Naive thymus-derived CD4-positive, alpha-beta T cell (primary cell): ENCODE measurements at regions not wholly inside any gene's neighbourhood (a gene's known extent, or its start where the extent isn't known, plus 50 kb on each side); places are given as distances from the start of the nearest gene placed in this dataset.
"Not testable (repeated sequence)": the region's sequence is repeated elsewhere in the genome, so short reads cannot be mapped to it uniquely, and the experiment has no call there.

Experiments used
- ATAC-seq: fragments of 150-1000 bp; cut with Tn5 transposase; 2 replicates; pipeline ENCODE4 v1.10.0; 2021; ENCODE audit warnings: mild to moderate bottlenecking, moderate library complexity
- CTCF ChIA-PET: fragments of 350-600 bp; sonication (Branson Sonifier 250); formaldehyde crosslinking; loops from one replicate; lab custom pipeline; 2021; ENCODE audit warnings: antibody characterized with exemption; lab: Charles Lee
- POLR2A ChIA-PET: fragments of 350-600 bp; sonication (Branson Sonifier 250); formaldehyde crosslinking; loops from one replicate; lab custom pipeline; 2021; ENCODE audit warnings: antibody characterized with exemption, inconsistent platforms; lab: Charles Lee
- DNase-seq, 9 donors: peaks; one replicate each; pipeline versions ENCODE4 v3.0.0 to v3.0.0-alpha.2; 2020 to 2022; ENCODE audit warnings: mixed read lengths in 1 of 9
- H3K27ac ChIP-seq: one replicate; pipeline ENCODE4 v1.7.0; 2013; ENCODE audit warnings: mild to moderate bottlenecking, low read depth, low read length, moderate library complexity
- H3K27me3 ChIP-seq, 2 donors: one replicate each; pipeline ENCODE4 v1.7.0; 2013; ENCODE audit warnings: low read length in 2 of 2, mild to moderate bottlenecking in 2 of 2, moderate library complexity in 2 of 2; ENCODE audit not compliant: control insufficient read depth in 2 of 2, insufficient read depth in 2 of 2
- H3K36me3 ChIP-seq, 3 experiments: 1 replicate in 2 of 3; 2 replicates in 1 of 3; pipeline ENCODE4 v1.7.0; 2013; ENCODE audit warnings: low read length in 3 of 3, mild to moderate bottlenecking in 3 of 3, moderate library complexity in 1 of 3; ENCODE audit not compliant: insufficient read depth in 3 of 3, control insufficient read depth in 2 of 3
- H3K4me1 ChIP-seq, 2 donors: one replicate each; pipeline ENCODE4 v1.7.0; 2013; ENCODE audit warnings: low read length in 2 of 2, mild to moderate bottlenecking in 2 of 2, moderate library complexity in 1 of 2; ENCODE audit not compliant: control insufficient read depth in 2 of 2, insufficient read depth in 2 of 2
- H3K4me3 ChIP-seq: 2 replicates; pipeline ENCODE4 v1.7.0; 2013; ENCODE audit warnings: mild to moderate bottlenecking, low read length
- H3K9me3 ChIP-seq, 3 experiments: 1 replicate in 2 of 3; 2 replicates in 1 of 3; pipeline ENCODE4 v1.7.0; 2013; ENCODE audit warnings: low read length in 3 of 3; ENCODE audit not compliant: control insufficient read depth in 2 of 3
- H3K27ac Mint-ChIP-seq, 9 donors: one replicate each; pipeline ENCODE4 v1.8.0; 2020 to 2022; ENCODE audit warnings: mixed read lengths in 9 of 9, mild to moderate bottlenecking in 8 of 9, moderate library complexity in 5 of 9, inconsistent platforms in 2 of 9
- H3K27me3 Mint-ChIP-seq, 5 donors: one replicate each; pipeline ENCODE4 v1.8.0; 2021 to 2022; ENCODE audit warnings: mixed read lengths in 5 of 5, mild to moderate bottlenecking in 1 of 5
- H3K36me3 Mint-ChIP-seq, 5 donors: one replicate each; pipeline ENCODE4 v1.8.0; 2020 to 2022; ENCODE audit warnings: mixed read lengths in 5 of 5, mild to moderate bottlenecking in 3 of 5, inconsistent platforms in 1 of 5
- H3K4me1 Mint-ChIP-seq, 7 donors: one replicate each; pipeline ENCODE4 v1.8.0; 2020 to 2022; ENCODE audit warnings: mixed read lengths in 7 of 7, mild to moderate bottlenecking in 3 of 7, inconsistent platforms in 1 of 7
- H3K4me3 Mint-ChIP-seq, 10 donors: one replicate each; pipeline ENCODE4 v1.8.0; 2020 to 2022; ENCODE audit warnings: mild to moderate bottlenecking in 10 of 10, mixed read lengths in 10 of 10, moderate library complexity in 6 of 10, inconsistent platforms in 2 of 10
- H3K9me3 Mint-ChIP-seq, 11 donors: one replicate each; pipeline ENCODE4 v1.8.0; 2020 to 2022; ENCODE audit warnings: mixed read lengths in 11 of 11, mild to moderate bottlenecking in 4 of 11, inconsistent platforms in 1 of 11, moderate library complexity in 1 of 11
- intact Hi-C, 2 donors: fragments of 100-400 bp; cut with micrococcal nuclease; formaldehyde crosslinking; loops; one replicate each; pipeline ENCODE4 v1.15.1; 2023

DNA sequence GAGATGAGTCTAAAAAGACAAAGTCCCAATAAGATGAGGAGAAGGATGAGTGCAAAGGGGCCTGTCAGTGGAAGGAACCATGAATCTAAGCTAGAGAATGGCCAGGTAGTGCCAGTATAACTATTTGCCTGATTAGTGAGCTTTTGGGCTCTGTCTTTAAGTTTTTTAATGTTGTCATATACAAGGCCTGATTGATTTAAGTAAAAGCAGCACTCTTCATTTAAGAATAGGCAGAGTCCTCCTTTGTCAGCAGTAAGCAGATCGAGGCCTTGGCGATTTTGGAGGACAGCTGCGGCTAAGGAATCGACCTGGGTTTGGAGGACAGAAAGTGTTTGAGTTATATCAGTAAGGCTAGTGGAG is 753.4 kb upstream of the ADGRB3 start:
- ATAC-seq (no peak), DNase-seq (no peak)
- H3K27ac Mint-ChIP-seq: no peak overlapping the region
- H3K36me3 ChIP-seq: no peaks in the 10 kb centered on the region
- intact Hi-C loops: no loop called here
- no peak overlapping the region for H3K4me3 ChIP-seq
- ChIA-PET POLR2A (no interaction called here), CTCF (no interaction called here)
- H3K4me1 ChIP-seq: no peaks in the 10 kb centered on the region
- no peak overlapping the region for H3K4me3 Mint-ChIP-seq
- no peaks in the 10 kb centered on the region for H3K27me3 Mint-ChIP-seq
- H3K9me3 ChIP-seq: peaks cover 0 to 7% (median 0%) of the 10 kb centered on the region in 3 experiments
- peaks cover 0 to 5% (median 1%) of the 10 kb centered on the region in 11 donors for H3K9me3 Mint-ChIP-seq
- H3K27me3 ChIP-seq: no peaks in the 10 kb centered on the region
- H3K4me1 Mint-ChIP-seq: no peaks in the 10 kb centered on the region
- H3K27ac ChIP-seq: no peak overlapping the region
- H3K36me3 Mint-ChIP-seq: no peaks in the 10 kb centered on the region

DNA sequence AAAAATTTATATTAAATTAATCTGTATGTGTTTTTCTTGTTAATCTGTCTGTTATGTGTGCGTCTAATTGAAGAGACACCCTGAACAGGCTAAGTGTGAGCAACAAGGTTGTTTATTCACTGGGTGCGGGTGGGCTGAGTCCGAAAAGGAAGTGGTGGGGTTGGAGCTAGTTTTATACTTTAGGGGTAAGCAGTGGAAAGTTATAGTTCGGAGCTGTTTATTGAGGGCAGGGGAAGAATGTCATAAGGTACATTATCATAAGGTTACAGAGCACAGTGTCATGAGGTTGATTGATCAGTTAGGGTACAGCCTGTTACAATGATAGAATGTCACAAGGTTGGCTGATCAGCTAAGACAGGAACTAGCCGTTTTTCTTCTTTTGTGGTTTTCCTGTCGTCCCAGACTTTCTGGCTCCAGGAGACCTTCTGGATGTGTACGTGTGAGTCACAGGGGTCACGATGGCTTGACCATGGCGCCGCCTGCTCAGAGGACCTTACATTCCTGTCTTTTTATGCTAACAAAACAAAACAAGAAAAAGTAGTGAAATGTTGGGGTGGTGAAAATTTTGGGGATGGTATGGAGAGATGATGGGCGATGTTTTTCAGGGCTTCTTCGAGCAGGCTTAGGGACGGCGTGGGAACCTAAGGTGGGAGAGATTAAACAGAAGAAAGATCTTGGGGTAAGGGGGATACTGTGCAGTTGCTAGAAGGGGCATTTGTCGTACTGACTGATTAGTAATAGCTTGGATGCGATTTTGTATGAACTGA is 754.0 kb upstream of the ADGRB3 start:
- no peak overlapping the region for H3K4me3 Mint-ChIP-seq
- POLR2A ChIA-PET: no interaction called here

DNA sequence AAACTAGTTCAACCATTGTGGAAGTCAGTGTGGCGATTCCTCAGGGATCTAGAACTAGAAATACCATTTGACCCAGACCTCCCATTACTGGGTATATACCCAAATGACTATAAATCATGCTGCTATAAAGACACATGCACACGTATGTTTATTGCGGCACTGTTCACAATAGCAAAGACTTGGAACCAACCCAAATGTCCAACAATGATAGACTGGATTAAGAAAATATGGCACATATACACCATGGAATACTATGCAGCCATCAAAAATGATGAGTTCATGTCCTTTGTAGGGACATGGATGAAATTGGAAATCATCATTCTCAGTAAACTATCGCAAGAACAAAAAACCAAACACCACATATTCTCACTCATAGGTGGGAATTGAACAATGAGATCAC is 754.7 kb upstream of the ADGRB3 start:
- H3K4me3 Mint-ChIP-seq, CTCF ChIA-PET, H3K4me1 ChIP-seq: not testable (repeated sequence)

More for the DNA sequence above, 754.0 kb upstream of the ADGRB3 start:
- Mint-ChIP-seq H3K4me1 (no peaks in the 10 kb centered on the region), H3K9me3 (peaks cover 0 to 5% (median 1%) of the 10 kb centered on the region in 11 donors), H3K27me3 (no peaks in the 10 kb centered on the region), H3K36me3 (no peaks in the 10 kb centered on the region), H3K27ac (no peak overlapping the region)
- DNase-seq (no peak), ATAC-seq (no peak)
- CTCF ChIA-PET: no interaction called here
- no peaks in the 10 kb centered on the region for H3K27me3 ChIP-seq
- peaks cover 0 to 7% (median 0%) of the 10 kb centered on the region in 3 experiments for H3K9me3 ChIP-seq
- no peak overlapping the region for H3K27ac ChIP-seq
- H3K4me3 ChIP-seq: no peak overlapping the region
- H3K36me3 ChIP-seq: no peaks in the 10 kb centered on the region
- intact Hi-C loops: no loop called here
- no peaks in the 10 kb centered on the region for H3K4me1 ChIP-seq

DNA sequence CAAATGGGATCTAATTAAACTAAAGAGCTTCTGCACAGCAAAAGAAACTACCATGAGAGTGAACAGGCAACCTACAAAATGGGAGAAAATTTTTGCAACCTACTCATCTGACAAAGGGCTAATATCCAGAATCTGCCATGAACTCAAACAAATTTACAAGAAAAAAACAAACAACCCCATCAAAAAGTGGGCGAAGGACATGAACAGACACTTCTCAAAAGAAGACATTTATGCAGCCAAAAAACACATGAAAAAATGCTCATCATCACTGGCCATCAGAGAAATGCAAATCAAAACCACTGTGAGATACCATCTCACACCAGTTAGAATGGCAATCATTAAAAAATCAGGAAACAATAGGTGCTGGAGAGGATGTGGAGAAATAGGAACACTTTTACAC is 755.2 kb upstream of the ADGRB3 start:
- H3K27me3 ChIP-seq, H3K27ac ChIP-seq, H3K9me3 Mint-ChIP-seq, H3K9me3 ChIP-seq, POLR2A ChIA-PET, H3K4me3 Mint-ChIP-seq, H3K4me1 Mint-ChIP-seq, CTCF ChIA-PET, H3K27me3 Mint-ChIP-seq, DNase-seq, intact Hi-C loops, H3K27ac Mint-ChIP-seq, H3K4me1 ChIP-seq, H3K36me3 ChIP-seq, H3K4me3 ChIP-seq, ATAC-seq, H3K36me3 Mint-ChIP-seq: not testable (repeated sequence)

More for the DNA sequence above, 754.7 kb upstream of the ADGRB3 start:
- H3K9me3 Mint-ChIP-seq, POLR2A ChIA-PET, intact Hi-C loops, H3K27ac ChIP-seq, H3K4me1 Mint-ChIP-seq, DNase-seq, H3K27me3 ChIP-seq, H3K27ac Mint-ChIP-seq, H3K27me3 Mint-ChIP-seq, H3K4me3 ChIP-seq, H3K36me3 Mint-ChIP-seq, H3K9me3 ChIP-seq, H3K36me3 ChIP-seq, ATAC-seq: not testable (repeated sequence)

- H3K27ac ChIP-seq, H3K9me3 ChIP-seq, H3K27me3 ChIP-seq, H3K27ac Mint-ChIP-seq, H3K4me3 ChIP-seq, intact Hi-C loops, H3K9me3 Mint-ChIP-seq, H3K27me3 Mint-ChIP-seq, H3K4me3 Mint-ChIP-seq, H3K4me1 ChIP-seq, H3K4me1 Mint-ChIP-seq, H3K36me3 Mint-ChIP-seq, CTCF ChIA-PET, H3K36me3 ChIP-seq, POLR2A ChIA-PET, DNase-seq, ATAC-seq: not testable (repeated sequence)
Observed at GRCh38 chr6:67879105-67879904, 755.8 kb upstream of the ADGRB3 start.

DNA sequence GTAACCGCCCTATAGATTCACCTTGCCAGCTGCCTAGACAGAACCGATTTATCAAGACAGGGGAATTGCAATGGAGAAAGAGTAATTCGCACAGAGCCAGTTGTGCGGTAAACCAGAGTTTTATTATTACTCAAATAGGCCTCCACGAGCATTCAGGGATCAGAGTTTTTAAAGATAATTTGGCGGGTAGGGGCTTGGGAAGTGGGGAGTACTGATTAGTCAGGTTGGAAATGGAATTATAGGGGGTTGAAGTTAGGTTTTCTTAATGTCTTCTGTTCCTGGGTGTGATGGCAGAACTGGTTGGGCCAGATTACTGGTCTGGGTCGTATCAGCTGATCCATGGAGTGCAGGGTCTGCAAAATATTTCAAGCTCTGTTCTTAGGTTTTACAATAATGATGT is 756.9 kb upstream of the ADGRB3 start:
- H3K36me3 Mint-ChIP-seq, H3K36me3 ChIP-seq, H3K27ac Mint-ChIP-seq, H3K27me3 Mint-ChIP-seq, H3K27ac ChIP-seq, H3K4me3 Mint-ChIP-seq, intact Hi-C loops, DNase-seq, H3K4me1 ChIP-seq, H3K4me1 Mint-ChIP-seq, H3K4me3 ChIP-seq, H3K27me3 ChIP-seq, ATAC-seq, CTCF ChIA-PET, H3K9me3 ChIP-seq: not testable (repeated sequence)
- H3K9me3 Mint-ChIP-seq: peaks cover 0 to 17% (median 7%) of the 10 kb centered on the region in 11 donors
- POLR2A ChIA-PET: interaction anchor here (0.6 kb wide), 1 partner anchor 379 kb away, joined by 3 read pairs; no protein-coding TSS in a partner anchor
